ENCODE measurements at regions not wholly inside any gene's neighbourhood (a gene's known extent, or its start where the extent isn't known, plus 50 kb on each side); places are given as distances from the start of the nearest gene placed in this dataset.

DNA sequence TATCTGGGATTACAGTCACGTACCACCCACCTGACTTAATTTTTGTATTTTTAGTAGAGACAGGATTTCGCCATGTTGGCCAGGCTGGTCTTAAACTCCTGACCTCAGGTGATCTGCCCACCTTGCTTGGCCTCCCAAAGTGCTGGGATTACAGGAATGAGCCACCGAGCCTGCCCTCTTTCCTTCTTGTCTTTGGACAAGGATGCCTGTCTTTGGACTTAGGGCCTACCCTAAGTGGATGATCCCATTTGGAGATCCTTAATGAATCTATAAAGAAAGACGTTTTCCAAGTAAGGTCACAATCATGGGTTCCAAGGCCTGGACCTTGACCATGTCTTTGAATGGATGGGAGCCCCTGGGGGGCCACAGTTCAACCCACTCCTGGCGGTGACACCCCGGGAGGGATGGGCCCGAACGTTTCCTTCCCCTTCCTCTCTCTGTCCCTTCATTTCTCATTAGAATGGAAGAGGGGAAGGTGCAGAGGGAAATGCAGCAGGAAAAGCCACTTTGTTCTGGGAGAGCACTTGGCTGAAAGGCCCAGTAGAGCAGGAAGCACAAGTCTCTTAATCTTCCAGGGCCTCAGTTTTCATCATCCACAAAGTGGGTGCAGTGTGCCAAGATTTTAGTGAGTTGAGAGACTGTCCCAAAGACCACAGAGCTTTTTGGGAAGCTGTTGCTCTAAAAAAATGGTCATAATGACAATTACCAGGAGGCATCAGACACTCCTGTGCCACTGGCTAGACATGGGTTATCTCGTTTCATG is 353.3 kb downstream of the SEC14L1 start:
- FAIRE-seq, result no peak

DNA sequence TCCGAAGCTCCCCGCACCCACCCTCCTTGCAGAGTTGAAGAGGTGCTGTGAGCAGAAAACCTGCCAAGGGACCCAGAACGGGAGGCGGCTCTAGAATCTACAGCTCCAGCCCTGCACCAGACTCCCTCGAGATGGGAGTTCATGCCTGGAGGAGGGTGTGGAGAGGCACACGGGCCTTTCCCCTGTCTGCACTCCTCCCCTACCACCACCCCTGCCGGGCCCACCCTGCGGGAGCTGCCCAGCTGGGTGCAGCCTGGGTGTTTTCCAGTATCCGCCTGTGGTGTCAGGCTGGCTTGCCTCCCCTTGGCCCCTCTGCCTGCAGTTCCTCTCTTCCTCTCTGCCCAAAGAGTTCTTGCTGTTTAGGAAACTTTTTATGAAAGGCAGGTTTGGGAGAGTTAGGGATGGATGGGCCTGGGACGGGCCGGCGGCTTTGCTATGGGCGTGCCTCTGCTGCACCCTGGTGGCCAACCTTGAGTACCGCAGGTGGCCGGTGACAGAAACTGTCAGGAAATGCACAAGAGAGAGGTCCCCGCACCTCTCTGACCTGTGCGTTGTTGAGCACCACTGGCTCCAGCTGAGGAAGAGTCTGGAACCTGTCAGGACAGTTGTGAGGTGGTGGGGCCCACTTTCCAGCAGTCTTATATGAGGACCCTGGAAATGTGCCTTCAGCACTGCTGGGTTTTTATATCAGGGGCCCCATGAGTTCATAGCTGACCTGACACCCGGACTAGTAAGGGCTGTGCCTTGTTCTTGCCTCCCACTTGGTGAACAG is 354.1 kb downstream of the SEC14L1 start:
- FAIRE-seq, result no peak

DNA sequence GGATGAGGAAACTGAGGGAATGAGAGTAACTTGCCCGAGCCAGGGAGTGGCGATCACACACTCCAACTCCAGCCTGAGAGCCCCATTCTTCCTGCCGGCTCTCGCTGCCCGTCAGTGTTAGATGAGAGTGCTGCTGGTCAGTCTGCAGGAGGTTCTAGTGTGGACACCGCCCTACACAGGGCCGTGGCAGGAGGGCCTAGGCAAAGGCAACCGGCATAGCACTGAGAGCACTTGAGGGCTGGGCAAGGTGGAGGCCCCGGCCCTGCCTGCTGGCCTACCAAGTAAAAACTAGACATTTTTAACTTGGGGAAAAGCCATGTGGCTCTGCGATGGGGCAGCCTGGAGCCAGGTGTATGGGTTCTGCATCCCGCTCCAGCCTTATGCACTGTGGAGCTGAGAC is 354.8 kb downstream of the SEC14L1 start:
- FAIRE-seq, result no peak

DNA sequence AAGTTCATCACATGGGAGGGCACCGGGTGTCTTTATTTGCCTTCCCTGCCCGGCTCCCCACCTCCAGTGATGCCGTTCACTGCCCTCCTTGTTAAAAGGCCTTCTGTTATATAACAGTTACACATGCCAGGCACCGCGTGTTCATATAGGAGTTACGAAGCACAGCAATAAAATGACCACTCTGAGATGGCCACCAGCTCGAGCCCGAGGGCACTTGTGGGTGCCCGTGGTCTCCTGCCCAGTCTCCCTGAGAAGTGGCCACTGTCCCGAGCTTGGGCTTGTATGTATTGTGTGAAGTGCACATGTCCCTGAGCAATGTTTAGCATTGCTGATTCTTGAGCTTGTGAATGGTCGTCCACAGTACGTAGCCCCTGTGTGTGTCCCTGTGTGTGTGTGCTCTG is 355.6 kb downstream of the SEC14L1 start:
- FAIRE-seq, result no peak

DNA sequence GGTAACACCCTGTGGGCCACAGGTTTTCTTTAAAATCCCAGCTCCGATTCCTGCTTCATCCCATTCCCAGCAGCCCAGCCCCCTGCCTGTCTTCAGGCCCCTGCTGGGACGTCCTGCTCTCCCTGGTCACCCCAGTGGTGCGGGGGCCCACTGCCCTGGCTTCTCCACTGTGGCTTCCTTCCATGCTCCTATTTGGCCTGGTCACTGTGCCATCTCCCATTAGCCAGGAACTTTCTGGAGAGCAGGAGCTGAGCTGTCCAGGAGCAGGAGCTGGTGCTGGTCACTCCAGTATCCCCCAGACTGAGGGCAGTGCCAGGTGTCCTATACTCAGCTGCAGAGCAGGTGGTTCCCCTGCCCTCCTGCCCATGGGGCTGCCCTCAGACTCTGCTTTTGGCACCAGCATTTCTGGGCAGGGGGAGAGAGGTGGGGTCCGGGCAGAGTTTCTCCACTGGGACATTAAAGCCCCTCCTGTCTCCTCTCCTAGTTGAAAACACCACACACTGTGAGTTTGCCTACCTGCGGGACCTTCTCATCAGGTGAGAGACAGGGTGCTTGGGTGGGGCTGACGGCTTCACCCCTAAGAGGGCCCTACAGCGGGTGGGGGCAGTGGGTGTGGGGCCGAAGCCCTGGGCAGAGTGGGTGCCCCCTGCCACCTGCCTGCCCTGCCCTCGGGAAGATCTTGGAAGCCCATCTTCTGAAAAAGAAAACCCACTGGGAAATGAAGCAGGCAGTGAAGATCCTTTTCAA is 356.2 kb downstream of the SEC14L1 start:
- FAIRE-seq, result no peak

DNA sequence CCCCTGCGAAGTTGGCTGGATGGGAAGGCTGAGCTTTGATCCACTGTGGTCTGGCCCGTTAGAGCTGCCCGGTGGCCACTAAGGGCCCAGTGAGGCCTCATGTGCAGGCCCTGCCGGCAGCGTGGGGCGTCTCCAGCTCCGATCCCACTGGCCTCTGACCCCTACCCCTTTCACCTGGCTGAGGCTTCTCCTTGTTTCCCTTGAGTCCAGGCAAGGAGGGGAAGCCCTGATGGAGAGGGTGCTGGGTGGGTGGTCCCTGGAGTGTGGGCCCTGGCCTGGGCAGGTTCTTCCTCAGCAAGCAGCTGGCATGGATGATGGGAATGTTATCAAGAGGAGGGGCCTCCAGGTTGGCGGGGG is 356.8 kb downstream of the SEC14L1 start:
- no peak for FAIRE-seq

DNA sequence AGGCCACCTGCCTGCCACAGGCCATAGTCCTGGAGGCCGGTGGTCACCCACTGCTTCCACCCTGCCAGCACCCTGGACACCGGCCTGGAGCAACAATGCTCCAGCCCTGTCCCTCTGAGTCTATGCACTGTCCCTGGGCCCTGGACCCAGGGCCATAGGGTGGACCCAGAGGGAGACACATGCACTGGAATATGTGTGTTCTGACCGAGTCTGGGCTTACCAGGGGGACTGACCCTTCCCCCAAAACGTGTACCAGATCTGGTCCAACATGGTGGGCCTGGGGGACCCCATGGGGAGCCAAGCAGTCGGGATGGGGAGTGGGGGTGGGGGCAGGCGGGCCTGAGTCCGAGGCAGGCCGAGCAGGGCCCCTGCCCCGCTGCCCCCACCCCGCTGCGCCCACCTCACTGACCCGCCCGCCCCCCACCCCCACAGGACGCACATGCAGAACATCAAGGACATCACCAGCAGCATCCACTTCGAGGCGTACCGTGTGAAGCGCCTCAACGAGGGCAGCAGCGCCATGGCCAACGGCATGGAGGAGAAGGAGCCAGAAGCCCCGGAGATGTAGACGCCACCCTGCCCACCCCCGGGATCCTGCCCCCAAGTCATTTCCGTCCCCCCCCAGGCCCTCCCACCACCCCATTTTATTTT is 357.4 kb downstream of the SEC14L1 start:
- FAIRE-seq, result no peak

DNA sequence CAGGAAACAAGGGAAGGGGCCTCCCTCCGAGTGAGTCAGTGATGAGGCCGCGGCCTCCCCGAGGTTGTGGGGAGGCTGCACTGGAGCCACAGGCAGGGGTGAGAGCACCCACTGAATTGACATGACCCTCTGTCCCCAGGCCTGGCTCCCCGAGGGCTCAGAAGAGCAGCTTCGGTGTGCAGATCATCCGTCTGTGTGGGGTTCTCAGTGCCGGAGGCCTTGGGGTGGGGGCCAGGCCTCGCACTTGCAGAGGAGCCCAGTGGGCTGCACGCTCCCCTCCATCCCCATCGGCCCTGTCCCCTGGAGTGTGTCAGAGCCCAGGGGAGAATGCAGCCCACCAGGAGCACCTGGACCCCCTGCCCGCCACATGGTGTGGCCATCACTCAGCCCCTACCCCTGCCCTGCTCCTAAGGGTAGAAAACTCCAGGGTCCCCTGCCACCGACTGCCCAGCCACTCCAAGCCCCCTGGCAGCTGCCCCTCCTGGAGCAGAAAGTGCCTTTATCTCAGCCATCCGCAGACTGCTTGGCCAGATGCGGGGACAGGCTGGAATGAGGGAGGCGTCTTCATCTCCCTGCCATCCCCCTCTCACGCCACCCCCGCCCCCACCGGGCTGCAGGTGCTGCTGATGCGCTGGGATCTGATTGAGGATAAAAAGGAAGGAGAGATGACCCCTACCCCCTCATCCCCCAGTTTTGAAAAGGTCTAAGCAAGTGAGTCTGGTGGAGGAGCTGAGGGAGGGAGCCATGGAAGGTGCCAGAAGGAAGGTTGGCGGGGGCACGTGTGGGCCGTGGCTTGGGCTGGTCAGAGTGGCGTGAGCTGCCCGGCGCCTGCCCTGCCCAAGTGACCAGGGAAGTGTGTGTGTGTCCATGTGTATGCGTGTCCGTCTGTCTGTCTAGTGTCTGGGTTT is 358.3 kb downstream of the SEC14L1 start:
- no peak for FAIRE-seq

DNA sequence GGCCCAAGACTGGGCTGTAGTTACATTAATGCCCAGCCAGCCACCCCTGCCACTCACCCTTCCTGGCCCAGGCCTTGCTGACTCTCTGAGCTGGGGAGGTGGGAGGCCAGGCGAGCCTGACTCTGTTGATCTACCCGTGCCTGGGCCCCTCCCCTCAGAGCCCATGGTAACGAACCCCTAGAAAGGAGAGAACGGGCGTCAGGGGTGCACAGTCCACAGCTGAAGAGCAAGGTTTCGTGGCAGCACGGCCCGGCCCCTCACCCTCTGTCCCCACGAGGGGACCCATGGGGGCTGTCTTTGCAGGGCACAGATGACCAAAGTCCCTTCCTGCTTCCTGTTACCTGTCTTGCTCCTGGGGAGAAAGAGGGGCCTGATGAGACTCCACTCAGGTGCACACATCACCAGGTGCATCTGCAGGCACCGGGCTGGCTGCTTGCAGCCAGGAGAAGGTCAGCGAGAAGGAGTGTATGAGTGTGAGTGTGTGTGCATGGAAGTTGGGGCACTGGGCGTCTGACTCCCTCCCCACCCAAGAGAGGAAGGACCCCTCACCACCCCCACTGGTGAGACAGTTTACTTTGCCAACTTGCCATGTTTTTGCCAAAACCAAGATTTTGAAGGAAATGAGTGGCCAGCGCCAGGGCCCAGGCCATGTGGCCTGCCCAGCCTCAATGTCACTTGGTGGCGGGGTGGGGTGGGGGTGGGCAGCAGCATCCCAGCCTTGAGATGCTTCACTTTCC is 359.1 kb downstream of the SEC14L1 start:
- FAIRE-seq, result no peak

DNA sequence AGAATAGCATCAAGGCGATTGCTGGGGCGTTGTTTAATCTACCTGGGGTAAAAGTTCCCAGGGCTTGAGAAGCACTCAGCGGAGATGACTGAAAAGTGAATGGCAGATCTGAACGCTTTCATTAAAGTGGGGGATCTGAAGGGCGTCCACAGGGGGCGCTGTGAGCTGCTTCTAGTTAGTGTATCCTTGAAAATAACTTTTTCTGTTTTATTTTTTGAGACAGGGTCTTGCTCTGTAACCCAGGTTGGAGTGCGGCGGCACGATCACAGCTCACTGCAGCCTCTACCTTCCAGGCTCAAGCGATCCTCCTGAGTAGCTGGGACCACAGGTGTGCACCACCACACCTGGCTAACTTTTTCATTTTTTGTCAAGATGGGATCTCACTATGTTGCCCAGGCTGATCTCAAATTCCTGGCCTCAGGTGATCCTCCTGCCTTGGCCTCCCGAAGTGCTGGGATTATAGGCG is 360.4 kb downstream of the SEC14L1 start:
- no peak for FAIRE-seq

DNA sequence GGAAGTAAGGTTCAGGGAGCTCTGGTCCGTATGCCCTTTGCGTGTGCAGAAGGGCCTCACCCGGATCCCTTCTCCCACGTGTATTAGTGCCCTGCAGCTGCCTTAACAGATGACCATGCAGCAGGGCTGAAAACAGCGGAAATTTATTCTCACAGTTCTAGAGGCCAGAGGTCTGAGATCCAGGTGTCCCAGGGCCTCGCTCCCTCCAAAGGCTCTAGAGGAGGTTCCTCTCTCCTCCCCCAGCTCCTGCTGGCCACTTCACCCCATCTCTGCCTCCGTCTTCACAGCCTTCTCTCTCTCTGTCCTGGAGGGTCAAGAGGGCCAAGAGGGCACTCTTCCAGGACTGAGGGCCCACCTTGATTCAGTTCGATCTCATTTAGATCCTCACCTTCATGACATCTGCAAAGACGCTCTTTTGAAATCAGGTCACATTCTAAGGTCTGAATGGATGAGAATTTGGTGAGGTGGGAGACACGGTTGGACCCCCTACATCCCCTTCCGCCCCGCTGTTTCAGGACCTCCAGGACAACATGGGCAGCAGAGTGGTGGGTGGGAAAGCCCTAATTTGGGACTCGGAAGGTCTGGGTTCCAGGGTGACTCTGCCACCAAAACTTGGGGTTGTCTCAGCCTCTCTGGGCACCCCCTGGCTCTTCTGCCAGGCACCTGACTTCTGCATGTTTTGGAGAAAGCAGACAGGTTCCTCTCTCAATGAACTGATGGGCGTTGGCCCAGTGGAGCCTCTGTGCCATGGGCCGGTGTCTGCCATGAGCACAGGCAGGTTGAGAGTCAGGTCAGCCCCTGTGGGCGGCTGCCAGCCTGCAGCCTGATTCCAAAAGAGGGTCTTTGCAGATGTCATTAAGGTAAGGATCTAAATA is 361.2 kb downstream of the SEC14L1 start:
- no peak for FAIRE-seq

DNA sequence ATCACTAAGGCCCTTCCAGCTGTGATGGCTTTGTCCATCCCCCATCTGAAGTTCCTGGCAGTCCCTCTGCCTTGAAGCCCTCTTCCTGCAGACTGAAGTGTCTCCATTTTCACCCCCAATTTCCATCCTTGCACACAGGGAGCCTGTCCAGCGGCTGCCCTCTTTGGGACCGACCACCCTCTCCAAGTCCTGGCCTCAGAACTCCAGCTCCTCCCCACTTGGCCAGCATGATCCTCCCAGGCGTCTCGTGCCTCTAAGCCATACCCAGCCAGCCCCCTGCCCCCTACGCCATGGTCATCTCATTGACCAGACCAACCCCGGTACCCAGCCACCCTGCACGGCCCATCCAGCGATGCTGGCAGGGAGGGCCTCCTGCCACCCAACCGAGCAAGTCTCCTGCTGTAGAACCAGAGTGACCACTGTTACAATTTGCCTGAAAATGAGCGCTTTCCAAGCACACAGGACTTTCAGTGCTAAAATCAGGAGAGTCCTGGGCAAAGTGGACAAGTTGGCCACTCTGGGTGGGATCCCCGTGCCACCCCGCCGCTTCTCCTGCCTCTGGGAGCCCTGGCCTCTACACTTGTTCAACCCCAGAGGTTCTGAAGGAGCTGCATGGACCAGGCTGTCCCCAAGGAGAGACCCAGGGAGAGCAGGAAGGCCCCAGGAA is 362.0 kb downstream of the SEC14L1 start:
- no peak for FAIRE-seq

DNA sequence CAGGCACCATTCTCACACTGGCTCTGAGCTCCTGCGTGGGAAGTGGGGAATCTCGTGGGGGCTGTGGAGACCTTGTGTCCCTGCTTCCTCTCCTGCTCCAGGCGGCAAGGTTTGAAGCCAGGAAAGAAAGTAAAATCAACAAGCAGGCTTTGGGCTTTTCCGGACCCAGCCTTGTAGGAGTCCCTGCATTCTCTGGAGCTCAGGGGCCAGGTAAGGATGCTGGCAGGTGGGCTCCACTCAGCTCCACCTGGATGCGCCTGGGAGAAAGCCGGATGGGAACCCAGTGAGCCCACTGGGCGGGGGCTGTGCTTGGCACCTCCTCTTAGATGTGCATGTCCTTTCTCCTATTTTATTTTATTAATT is 362.5 kb downstream of the SEC14L1 start:
- no peak for FAIRE-seq

DNA sequence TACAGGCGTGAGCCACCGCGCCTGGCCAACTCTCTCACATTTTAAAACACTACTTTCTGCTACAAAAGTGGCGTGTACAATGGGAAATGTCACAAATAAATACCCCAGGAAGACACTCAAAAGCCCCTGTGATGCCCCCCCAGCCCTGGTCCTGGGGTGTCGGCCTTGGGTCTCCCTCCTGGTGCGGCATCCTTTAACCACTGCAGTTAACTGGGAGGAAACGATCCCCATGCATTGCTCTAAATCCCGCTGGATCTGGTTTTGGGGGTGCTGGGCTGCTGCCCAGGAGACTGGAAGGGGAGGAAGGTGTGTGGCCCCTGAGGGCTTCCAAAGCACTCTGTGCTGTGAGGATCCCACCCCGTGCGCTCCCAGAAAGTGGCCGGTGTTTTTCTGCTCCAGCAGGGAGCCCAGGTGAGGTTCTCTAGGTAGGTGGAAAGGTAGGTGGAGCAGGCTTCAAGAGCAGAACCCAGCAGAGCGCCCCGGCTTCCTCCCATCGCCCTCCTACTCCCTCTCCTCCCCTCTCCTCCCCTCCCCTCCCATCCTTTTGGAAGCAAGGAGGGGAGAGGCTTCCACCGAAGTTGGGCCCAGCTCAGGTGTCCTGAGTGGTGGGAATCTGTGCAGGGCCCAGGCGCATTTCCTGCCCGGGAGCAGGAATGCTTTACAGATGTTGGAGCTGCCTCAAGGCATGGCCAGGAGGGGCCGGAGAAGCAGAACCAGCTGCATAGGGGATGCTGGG is 363.3 kb downstream of the SEC14L1 start:
- FAIRE-seq, result no peak

DNA sequence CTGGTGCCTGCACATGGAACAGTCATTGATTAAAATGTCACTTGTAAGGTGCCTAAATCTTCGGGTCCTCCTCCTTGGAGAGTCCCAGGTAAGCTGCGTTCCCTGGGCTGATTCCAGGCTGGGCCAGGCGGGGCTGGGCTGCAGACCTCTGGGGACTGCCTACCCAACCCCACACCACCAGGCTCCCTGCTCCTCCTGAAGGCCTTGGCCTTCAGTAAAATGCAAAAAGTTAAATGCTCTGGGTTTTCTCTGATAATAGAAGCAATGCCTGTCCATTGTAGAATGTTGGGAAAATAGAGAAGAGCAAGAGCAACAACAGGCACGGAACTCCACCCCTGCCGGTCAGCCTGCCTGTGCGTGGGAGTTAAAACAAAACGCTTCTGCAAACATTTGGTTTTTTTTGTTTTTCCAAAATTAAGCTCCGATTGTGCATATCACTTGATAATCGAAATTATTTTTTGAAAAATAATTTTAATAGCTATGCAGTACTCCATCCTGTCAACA is 363.9 kb downstream of the SEC14L1 start:
- no peak for FAIRE-seq

DNA sequence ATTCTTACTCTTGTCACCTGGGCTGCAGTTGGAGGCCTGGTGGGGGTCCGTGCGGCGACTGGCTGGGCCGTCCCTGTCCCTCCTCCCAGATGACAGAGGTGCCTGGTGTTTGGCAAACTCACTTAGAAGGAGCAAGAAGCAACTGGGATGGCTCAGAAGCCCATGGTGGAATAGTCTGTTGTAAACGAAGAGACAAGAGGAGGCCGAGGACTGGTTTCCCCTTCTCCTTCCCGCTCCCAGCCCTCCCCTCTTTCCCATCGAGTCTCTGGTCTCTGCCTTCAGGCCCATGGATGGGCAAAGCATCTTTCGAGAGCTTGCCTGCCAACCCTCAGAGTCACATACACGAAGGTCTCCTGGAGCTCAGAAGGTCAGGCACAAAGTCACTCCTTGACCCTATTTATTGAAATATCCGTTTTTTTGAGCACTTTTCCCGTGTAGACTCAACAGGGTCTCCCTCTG is 364.4 kb downstream of the SEC14L1 start:
- FAIRE-seq, result no peak

DNA sequence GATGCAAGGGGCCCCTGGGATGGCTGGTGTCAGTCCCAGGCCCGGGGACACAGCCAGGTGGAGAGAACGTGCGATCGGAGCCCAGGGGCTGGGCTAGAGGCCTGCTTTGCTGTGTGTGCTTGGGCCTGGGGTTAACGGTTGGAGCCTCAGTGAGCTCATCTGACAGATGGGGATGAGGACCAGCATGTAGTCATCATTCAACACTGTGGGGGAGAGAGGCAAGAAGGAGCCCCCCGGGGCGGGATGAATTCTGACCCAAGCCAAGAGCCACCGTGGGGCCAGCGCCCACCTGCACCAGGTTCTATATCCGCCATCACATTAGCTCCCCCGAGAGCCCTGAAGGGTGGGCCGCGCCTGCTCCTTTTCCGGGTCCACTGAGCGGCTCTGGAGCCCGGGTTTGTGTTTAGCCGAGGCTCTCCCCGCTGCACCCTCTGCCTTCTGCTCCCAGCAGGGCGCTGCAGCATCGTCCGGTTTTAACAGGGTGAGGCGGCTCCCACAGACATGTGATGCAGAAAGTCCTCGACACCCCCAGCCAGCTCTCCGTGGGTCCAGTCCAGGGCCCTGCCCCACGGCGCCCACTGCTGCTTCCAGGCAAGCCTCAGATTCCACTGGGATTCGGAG is 365.7 kb downstream of the SEC14L1 start:
- no peak for FAIRE-seq

Measured in islet of Langerhans (tissue), 1 donor.